ENCODE measurements at regions not wholly inside any gene's neighbourhood (a gene's known extent, or its start where the extent isn't known, plus 50 kb on each side); places are given as distances from the start of the nearest gene placed in this dataset.
A peak's percentile ranks its signal among the peaks of the same experiment; 100 is the strongest.

GRCh38 chr2:222797261-222797660 lies 63.6 kb upstream of the ACSL3 start:
- DNase-seq (ENCODE audit: low spot score, unreplicated experiment): no peak
- Mint-ChIP-seq H3K4me1 (ENCODE audit: low read depth) (peaks cover 52% of the 10 kb centered on the region), H3K4me3 (ENCODE audit: low read depth) (no peak overlapping the region), H3K27me3 (no peaks in the 10 kb centered on the region), H3K36me3 (ENCODE audit: insufficient read depth) (no peaks in the 10 kb centered on the region), H3K9me3 (ENCODE audit: low read depth) (no peaks in the 10 kb centered on the region), H3K27ac (no peak overlapping the region)
- TF ChIP-seq, protein P1, sequence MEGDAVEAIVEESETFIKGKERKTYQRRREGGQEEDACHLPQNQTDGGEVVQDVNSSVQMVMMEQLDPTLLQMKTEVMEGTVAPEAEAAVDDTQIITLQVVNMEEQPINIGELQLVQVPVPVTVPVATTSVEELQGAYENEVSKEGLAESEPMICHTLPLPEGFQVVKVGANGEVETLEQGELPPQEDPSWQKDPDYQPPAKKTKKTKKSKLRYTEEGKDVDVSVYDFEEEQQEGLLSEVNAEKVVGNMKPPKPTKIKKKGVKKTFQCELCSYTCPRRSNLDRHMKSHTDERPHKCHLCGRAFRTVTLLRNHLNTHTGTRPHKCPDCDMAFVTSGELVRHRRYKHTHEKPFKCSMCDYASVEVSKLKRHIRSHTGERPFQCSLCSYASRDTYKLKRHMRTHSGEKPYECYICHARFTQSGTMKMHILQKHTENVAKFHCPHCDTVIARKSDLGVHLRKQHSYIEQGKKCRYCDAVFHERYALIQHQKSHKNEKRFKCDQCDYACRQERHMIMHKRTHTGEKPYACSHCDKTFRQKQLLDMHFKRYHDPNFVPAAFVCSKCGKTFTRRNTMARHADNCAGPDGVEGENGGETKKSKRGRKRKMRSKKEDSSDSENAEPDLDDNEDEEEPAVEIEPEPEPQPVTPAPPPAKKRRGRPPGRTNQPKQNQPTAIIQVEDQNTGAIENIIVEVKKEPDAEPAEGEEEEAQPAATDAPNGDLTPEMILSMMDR (IDR thresholded peaks at IDR 0.05; ENCODE audit: unreplicated experiment): peak; percentile 45

DNA sequence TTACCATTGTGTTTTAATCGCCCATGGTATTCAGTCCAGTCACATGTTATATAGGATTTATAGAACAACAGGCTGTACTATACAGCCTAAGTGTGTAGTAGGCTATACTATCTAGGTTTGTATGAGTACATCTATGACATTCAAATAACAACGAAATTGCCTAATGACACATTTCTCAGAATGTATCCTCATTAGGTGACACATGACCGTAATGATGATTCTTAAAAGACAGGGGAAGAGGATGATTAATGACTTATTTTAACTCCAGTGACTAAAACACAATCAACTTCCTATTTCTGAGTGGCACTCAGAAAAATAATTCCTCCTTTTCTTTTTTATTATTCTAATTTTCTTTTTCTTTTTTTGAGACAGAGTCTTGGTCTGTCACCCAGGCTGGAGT lies 63.0 kb upstream of the ACSL3 start:
- DNase-seq (ENCODE audit: low spot score, unreplicated experiment): no peak
- TF ChIP-seq, protein P1 (IDR thresholded peaks at IDR 0.05; ENCODE audit: unreplicated experiment): no peak
- Mint-ChIP-seq H3K27me3 (no peaks in the 10 kb centered on the region), H3K9me3 (ENCODE audit: low read depth) (no peaks in the 10 kb centered on the region), H3K4me3 (ENCODE audit: low read depth) (no peak overlapping the region), H3K27ac (no peak overlapping the region), H3K36me3 (ENCODE audit: insufficient read depth) (no peaks in the 10 kb centered on the region), H3K4me1 (ENCODE audit: low read depth) (peaks cover 49% of the 10 kb centered on the region)

DNA sequence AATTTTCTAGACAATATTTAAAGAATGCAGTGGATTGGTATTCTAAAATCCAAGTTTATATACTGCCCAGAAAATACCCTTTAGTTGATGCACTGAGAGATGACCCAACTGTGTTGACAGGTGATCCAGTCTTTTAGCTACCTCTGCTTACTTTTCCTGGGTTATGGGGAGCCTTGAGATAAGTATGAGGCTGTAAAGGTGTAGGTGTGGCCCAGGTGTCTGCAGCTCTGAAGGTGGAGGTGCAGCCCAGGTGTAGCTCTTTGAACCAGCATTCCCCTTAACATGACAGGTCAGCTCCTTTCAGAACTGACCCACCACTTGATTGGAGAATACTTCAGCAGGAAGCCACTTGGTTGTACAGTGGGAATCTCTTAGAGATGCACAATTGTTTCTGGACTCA lies 62.3 kb upstream of the ACSL3 start:
- no peaks in the 10 kb centered on the region for H3K9me3 Mint-ChIP-seq (ENCODE audit: low read depth)
- H3K27ac Mint-ChIP-seq: no peak overlapping the region
- TF ChIP-seq, protein P1 (IDR thresholded peaks at IDR 0.05; ENCODE audit: unreplicated experiment): no peak
- H3K36me3 Mint-ChIP-seq (ENCODE audit: insufficient read depth): no peaks in the 10 kb centered on the region
- no peak for DNase-seq (ENCODE audit: low spot score, unreplicated experiment)
- H3K4me3 Mint-ChIP-seq (ENCODE audit: low read depth): no peak overlapping the region
- H3K27me3 Mint-ChIP-seq: no peaks in the 10 kb centered on the region
- peaks cover 46% of the 10 kb centered on the region for H3K4me1 Mint-ChIP-seq (ENCODE audit: low read depth)

DNA sequence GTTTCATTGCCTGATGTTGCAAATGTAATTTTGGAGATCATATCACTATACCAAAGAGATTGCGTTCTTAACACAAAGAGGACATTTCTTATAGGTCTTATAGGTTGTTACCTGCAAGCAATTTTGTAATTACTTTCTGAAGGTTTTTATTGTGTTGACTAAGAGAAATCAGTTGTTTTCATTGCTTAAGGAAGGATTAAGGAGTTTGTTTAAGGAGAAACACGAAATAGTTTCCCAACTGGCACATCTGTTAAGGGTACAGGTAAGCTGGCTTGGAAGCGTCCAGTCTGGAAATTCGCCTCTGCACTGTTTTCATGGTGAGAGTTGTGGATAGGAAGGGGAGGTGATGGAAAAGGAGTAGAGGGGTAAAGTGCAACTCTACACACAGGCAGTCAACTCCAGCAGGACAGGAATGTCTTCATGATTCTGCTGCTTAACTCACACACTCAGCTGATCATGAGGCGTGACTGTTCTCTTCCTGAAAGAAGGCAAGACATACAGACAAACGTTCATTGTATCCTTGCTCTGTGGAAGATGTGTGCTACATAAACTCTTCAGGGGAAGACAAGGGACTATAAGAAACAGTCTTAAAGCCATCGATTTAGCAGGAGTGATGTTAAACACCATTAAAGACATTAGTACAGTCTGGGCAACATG lies 61.4 kb upstream of the ACSL3 start:
- H3K9me3 Mint-ChIP-seq (ENCODE audit: low read depth): no peaks in the 10 kb centered on the region
- no peaks in the 10 kb centered on the region for H3K27me3 Mint-ChIP-seq
- H3K36me3 Mint-ChIP-seq (ENCODE audit: insufficient read depth): no peaks in the 10 kb centered on the region
- TF ChIP-seq, protein P1 (IDR thresholded peaks at IDR 0.05; ENCODE audit: unreplicated experiment): no peak
- no peak for DNase-seq (ENCODE audit: low spot score, unreplicated experiment)
- no peak overlapping the region for H3K27ac Mint-ChIP-seq
- no peak overlapping the region for H3K4me3 Mint-ChIP-seq (ENCODE audit: low read depth)
- H3K4me1 Mint-ChIP-seq (ENCODE audit: low read depth): peaks cover 46% of the 10 kb centered on the region

GRCh38 chr2:222802514-222803196 lies 58.2 kb upstream of the ACSL3 start:
- no peak for DNase-seq (ENCODE audit: low spot score, unreplicated experiment)
- Mint-ChIP-seq H3K9me3 (ENCODE audit: low read depth) (no peaks in the 10 kb centered on the region), H3K36me3 (ENCODE audit: insufficient read depth) (no peaks in the 10 kb centered on the region), H3K4me1 (ENCODE audit: low read depth) (peaks cover 36% of the 10 kb centered on the region), H3K27ac (no peak overlapping the region), H3K27me3 (no peaks in the 10 kb centered on the region), H3K4me3 (ENCODE audit: low read depth) (no peak overlapping the region)
- TF ChIP-seq, protein P1 (IDR thresholded peaks at IDR 0.05; ENCODE audit: unreplicated experiment): no peak
